ENCODE measurements at regions not wholly inside any gene's neighbourhood (a gene's known extent, or its start where the extent isn't known, plus 50 kb on each side); places are given as distances from the start of the nearest gene placed in this dataset.
"Not testable (repeated sequence)": the region's sequence is repeated elsewhere in the genome, so short reads cannot be mapped to it uniquely, and the experiment has no call there.

DNA sequence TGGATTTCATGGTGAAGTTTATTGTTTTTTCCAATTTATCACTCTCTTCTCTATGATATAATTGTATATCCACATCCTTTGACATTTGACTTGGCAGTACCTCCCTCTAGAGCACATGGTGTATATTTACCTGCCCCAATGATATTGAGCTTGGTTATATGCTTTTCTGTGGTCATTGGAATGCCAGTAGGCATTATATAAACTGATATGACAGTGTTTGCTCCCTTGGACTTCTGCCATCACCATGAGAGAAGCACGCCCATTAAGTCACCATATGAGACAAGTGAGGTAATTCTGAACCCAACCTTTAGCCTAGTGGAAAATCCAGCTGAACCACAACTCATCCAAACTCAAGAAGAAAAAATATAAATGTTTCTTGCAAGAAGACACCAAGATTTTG lies 2761.5 kb downstream of the ARAP2 start:
- Histone ChIP-seq H3K27me3 (no peaks in the 10 kb centered on the region), H3K4me3 (no peak overlapping the region), H3K4me1 (no peaks in the 10 kb centered on the region), H3K36me3 (no peaks in the 10 kb centered on the region), H3K9me3 (no peaks in the 10 kb centered on the region), H3K27ac (no peak overlapping the region)
- no peak for DNase-seq
- no peak for ATAC-seq
- intact Hi-C loops (cut with DNase I; ENCODE audit: low total_unique reads) (no loop called here), in situ Hi-C loops (cut with MboI; ENCODE audit: low sequenced_read_pairs in 4 of 4) (no loop called here)
- TF ChIP-seq, protein P1, sequence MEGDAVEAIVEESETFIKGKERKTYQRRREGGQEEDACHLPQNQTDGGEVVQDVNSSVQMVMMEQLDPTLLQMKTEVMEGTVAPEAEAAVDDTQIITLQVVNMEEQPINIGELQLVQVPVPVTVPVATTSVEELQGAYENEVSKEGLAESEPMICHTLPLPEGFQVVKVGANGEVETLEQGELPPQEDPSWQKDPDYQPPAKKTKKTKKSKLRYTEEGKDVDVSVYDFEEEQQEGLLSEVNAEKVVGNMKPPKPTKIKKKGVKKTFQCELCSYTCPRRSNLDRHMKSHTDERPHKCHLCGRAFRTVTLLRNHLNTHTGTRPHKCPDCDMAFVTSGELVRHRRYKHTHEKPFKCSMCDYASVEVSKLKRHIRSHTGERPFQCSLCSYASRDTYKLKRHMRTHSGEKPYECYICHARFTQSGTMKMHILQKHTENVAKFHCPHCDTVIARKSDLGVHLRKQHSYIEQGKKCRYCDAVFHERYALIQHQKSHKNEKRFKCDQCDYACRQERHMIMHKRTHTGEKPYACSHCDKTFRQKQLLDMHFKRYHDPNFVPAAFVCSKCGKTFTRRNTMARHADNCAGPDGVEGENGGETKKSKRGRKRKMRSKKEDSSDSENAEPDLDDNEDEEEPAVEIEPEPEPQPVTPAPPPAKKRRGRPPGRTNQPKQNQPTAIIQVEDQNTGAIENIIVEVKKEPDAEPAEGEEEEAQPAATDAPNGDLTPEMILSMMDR (IDR thresholded peaks at IDR 0.05 in 4 of 5, conservative IDR thresholded peaks at IDR 0.05 in 1 of 5): no peak
- no peak for TF ChIP-seq POLR2A (IDR thresholded peaks at IDR 0.05)

DNA sequence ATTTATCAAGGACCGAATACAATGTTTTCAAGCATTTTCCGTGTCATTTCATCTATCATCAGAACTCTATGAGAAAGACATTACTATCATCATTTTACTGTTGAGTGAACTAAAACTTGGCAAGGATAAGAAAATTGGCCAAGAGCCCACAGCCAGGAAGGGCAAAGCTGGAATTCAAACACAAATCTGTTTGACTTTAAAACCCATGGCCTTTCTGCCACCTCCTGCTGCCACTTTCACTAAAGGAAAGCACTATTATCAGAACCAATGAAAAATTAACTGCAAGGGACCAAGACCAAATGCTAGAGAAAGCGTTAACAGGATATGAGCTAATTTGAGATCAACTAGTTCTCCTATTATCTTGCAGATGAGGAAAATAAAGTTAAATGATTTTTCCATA lies 2759.2 kb downstream of the ARAP2 start:
- Histone ChIP-seq H3K36me3 (no peaks in the 10 kb centered on the region), H3K27me3 (no peaks in the 10 kb centered on the region), H3K27ac (no peak overlapping the region), H3K4me3 (no peak overlapping the region), H3K9me3 (no peaks in the 10 kb centered on the region), H3K4me1 (no peaks in the 10 kb centered on the region)
- in situ Hi-C loops (cut with MboI; ENCODE audit: low sequenced_read_pairs in 4 of 4): no loop called here
- intact Hi-C loops (cut with DNase I; ENCODE audit: low total_unique reads): no loop called here
- ATAC-seq (no peak), DNase-seq (no peak)
- TF ChIP-seq, protein P1 (IDR thresholded peaks at IDR 0.05 in 4 of 5, conservative IDR thresholded peaks at IDR 0.05 in 1 of 5): no peak
- no peak for TF ChIP-seq POLR2A (IDR thresholded peaks at IDR 0.05)

DNA sequence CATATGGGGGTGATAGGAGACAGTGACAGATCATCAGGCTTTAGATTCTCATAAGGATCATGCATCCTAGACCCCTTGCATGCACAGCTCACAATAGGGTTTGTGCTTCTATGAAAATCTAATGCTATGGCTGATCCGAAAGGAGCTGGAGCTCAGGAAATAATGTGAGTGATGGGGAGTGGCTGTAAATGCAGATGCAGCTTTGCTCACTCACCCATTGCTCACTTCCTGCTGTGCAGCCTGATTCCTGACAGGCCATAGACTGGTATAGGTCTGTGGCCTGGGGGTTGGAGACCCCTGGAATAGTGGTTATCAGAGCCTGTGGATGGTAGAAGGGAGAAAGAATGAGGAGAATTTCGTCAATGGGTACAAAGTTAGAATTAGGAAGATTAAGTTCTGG lies 2751.1 kb downstream of the ARAP2 start:
- in situ Hi-C loops (cut with MboI; ENCODE audit: low sequenced_read_pairs in 4 of 4) (no loop called here), intact Hi-C loops (cut with DNase I; ENCODE audit: low total_unique reads) (no loop called here)
- H3K9me3 ChIP-seq: no peaks in the 10 kb centered on the region
- no peaks in the 10 kb centered on the region for H3K4me1 ChIP-seq
- H3K4me3 ChIP-seq: no peak overlapping the region
- H3K27ac ChIP-seq: no peak overlapping the region
- H3K27me3 ChIP-seq: no peaks in the 10 kb centered on the region
- no peak for DNase-seq
- TF ChIP-seq POLR2A (IDR thresholded peaks at IDR 0.05): no peak
- TF ChIP-seq, protein P1 (IDR thresholded peaks at IDR 0.05 in 4 of 5, conservative IDR thresholded peaks at IDR 0.05 in 1 of 5): no peak
- no peaks in the 10 kb centered on the region for H3K36me3 ChIP-seq
- ATAC-seq: no peak

DNA sequence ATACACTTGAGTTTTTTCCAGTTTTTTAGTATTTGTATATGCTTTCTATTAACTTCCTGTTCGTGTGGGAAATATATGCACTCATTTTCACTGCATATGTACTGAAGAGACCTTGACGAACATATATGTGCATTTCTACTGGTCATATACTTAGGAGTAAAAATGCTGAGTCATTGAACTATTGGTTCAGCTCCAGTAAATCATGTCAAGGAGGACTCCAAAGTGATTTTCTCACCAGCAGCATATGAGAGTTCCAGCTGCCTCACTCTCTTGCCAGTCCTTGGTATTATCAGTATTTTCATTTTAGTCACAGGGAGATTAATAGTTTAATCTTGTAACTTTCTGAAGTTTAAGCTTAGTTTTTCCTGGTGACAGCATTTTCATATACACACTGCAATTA lies 2750.2 kb downstream of the ARAP2 start:
- H3K27ac ChIP-seq: no peak overlapping the region
- no peaks in the 10 kb centered on the region for H3K36me3 ChIP-seq
- intact Hi-C loops (cut with DNase I; ENCODE audit: low total_unique reads): no loop called here
- DNase-seq: no peak
- TF ChIP-seq, protein P1 (IDR thresholded peaks at IDR 0.05 in 4 of 5, conservative IDR thresholded peaks at IDR 0.05 in 1 of 5): no peak
- TF ChIP-seq POLR2A (IDR thresholded peaks at IDR 0.05): no peak
- no peaks in the 10 kb centered on the region for H3K27me3 ChIP-seq
- H3K9me3 ChIP-seq: no peaks in the 10 kb centered on the region
- no peak for ATAC-seq
- in situ Hi-C loops (cut with MboI; ENCODE audit: low sequenced_read_pairs in 4 of 4): no loop called here
- no peaks in the 10 kb centered on the region for H3K4me1 ChIP-seq
- no peak overlapping the region for H3K4me3 ChIP-seq

DNA sequence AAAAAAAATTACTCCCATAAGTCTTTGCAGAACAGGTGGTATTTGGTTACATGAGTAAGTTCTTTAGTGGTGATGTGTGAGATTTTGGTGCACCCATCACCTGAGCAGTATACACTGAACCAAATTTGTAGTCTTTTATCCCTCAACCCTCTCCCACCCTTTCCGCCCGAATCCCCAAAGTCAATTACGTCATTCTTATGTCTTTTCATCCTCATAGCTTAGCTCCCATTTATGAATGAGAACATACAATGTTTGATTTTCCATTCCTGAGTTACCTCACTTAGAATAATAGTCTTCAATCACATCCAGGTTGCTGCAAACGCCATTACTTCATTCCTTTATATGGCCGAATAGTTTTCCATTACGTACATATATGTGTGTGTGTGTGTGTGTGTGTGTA lies 2742.7 kb downstream of the ARAP2 start:
- DNase-seq; ATAC-seq; intact Hi-C loops (cut with DNase I; ENCODE audit: low total_unique reads); H3K4me3 ChIP-seq; H3K9me3 ChIP-seq; H3K27me3 ChIP-seq; H3K36me3 ChIP-seq; in situ Hi-C loops (cut with MboI; ENCODE audit: low sequenced_read_pairs in 4 of 4); H3K4me1 ChIP-seq; H3K27ac ChIP-seq: not testable (repeated sequence)
